A549 (cell line): ENCODE measurements at regions not wholly inside any gene's neighbourhood (a gene's known extent, or its start where the extent isn't known, plus 50 kb on each side); places are given as distances from the start of the nearest gene placed in this dataset.

Experiments
- ATAC-seq, 2 experiments: fragments of 200-7000 bp in 1 of 2; fragments of >200 bp in 1 of 2; cut with Nextera tagmentation in 1 of 2; cut with Tn5 transposase in 1 of 2; 3 replicates each; pipeline versions ENCODE4 v1.8.0 to v1.9.1; 2018 to 2020; ENCODE audit warnings: mild to moderate bottlenecking in 1 of 2, moderate library complexity in 1 of 2
- CTCF ChIA-PET: fragments of 300-600 bp; sonication (Branson Sonifier 250); formaldehyde crosslinking; extraction: SDS; loops from one replicate; lab custom pipeline; 2021; ENCODE audit warnings: antibody characterized with exemption, inconsistent platforms; lab: Yijun Ruan, JAX
- POLR2A ChIA-PET: fragments of 350-600 bp; formaldehyde crosslinking; extraction: SDS; loops from one replicate; lab custom pipeline; 2021; ENCODE audit warnings: antibody characterized with exemption, inconsistent platforms; lab: Yijun Ruan, JAX
- DNase-seq, 2 experiments: peaks; one replicate each; pipeline versions ENCODE4 v3.0.0 to v3.0.0-alpha.2; 2011 to 2016; ENCODE audit warnings: low read depth in 1 of 2, low spot score in 1 of 2
- FAIRE-seq: peaks from 2 replicates; lab custom pipeline; 2011; peaks lifted over from hg19 to GRCh38; lab: Jason Lieb, UNC
- H3K27ac ChIP-seq, 2 experiments: fragments of >200 bp; sonication (Bioruptor Twin); formaldehyde crosslinking; 3 replicates each; pipeline ENCODE4 v1.5.1; 2016 to 2017
- H3K4me1 ChIP-seq: fragments of >200 bp; sonication (Bioruptor Twin); formaldehyde crosslinking; 3 replicates; pipeline ENCODE4 v1.6.1; 2016
- H3K4me2 ChIP-seq: fragments of >200 bp; sonication (Bioruptor Twin); formaldehyde crosslinking; 3 replicates; pipeline ENCODE4 v1.6.1; 2016
- H3K4me3 ChIP-seq: fragments of >200 bp; sonication (Bioruptor Twin); formaldehyde crosslinking; 3 replicates; pipeline ENCODE4 v1.5.1; 2016
- H3K9me3 ChIP-seq: fragments of >200 bp; sonication (Bioruptor Twin); formaldehyde crosslinking; 3 replicates; pipeline ENCODE4 v1.6.1; 2016
- CHD4 ChIP-seq: fragments of 200-600 bp; sonication (generic); IDR thresholded peaks from 2 replicates; pipeline ENCODE4 v1.6.1; 2016; ENCODE audit warnings: antibody characterized with exemption, mild to moderate bottlenecking, borderline replicate concordance
- EP300 ChIP-seq, 2 experiments: fragments of >200 bp; sonication (Bioruptor Twin); formaldehyde crosslinking; IDR thresholded peaks; 2 replicates in 1 of 2; 3 replicates in 1 of 2; pipeline ENCODE4 v1.6.1; 2016 to 2017
- FOSL2 ChIP-seq, 2 experiments: fragments of 450-650 bp in 1 of 2; fragments of >200 bp in 1 of 2; sonication (Bioruptor Twin) in 1 of 2; formaldehyde crosslinking; IDR thresholded peaks; 2 replicates each; pipeline versions ENCODE4 v1.5.0 to v1.6.1; 2016 to 2020; ENCODE audit warnings: mild to moderate bottlenecking in 1 of 2, moderate library complexity in 1 of 2
- HOXA7 ChIP-seq: fragments of 250-450 bp; sonication (Bioruptor Pico); IDR thresholded peaks from 2 replicates; pipeline ENCODE4 v1.5.0; 2020; ENCODE audit warnings: mild to moderate bottlenecking, moderate library complexity
- KDM5A ChIP-seq: fragments of 200-600 bp; sonication (generic); IDR thresholded peaks from 2 replicates; pipeline ENCODE4 v1.6.1; 2016; ENCODE audit warnings: antibody characterized with exemption, mild to moderate bottlenecking
- MAZ ChIP-seq: fragments of 150-350 bp; IDR thresholded peaks from 2 replicates; pipeline ENCODE4 v1.6.1; 2014; ENCODE audit warnings: antibody characterized with exemption, low read depth, low read length, borderline replicate concordance
- NFE2L2 ChIP-seq: fragments of 150-350 bp; conservative IDR thresholded peaks from 2 replicates; pipeline ENCODE4 v1.6.1; 2014; ENCODE audit warnings: low read length
- NR3C1 ChIP-seq: fragments of >200 bp; sonication (Bioruptor Twin); formaldehyde crosslinking; IDR thresholded peaks from 3 replicates; pipeline ENCODE4 v1.6.1; 2017
- POLR2AphosphoS2 ChIP-seq: conservative IDR thresholded peaks from 2 replicates; pipeline ENCODE4 v1.6.1; 2012; ENCODE audit warnings: low read length, improper control_type of control experiment, inconsistent platforms
- RARB ChIP-seq: fragments of 250-450 bp; sonication (Bioruptor Pico); IDR thresholded peaks from 2 replicates; pipeline ENCODE4 v1.8.0; 2021; ENCODE audit warnings: mild to moderate bottlenecking, moderate library complexity
- TP53 ChIP-seq: fragments of 250-450 bp; sonication (Bioruptor Pico); IDR thresholded peaks from 2 replicates; pipeline ENCODE4 v1.5.0; 2021; ENCODE audit warnings: mild to moderate bottlenecking, moderate library complexity
- ZC3H11A ChIP-seq: fragments of 450-650 bp; IDR thresholded peaks from 2 replicates; pipeline ENCODE4 v1.6.1; 2014; ENCODE audit warnings: antibody characterized with exemption, mild to moderate bottlenecking
- WGBS: methylation state at CpG from one replicate; pipeline ENCODE4 v1.1.6; 2017; ENCODE audit errors: missing lambda C conversion rate; 5-methylcytosine and 5-hydroxymethylcytosine counted together
- TF ChIP-seq, protein P1 (sequence below): fragments of 150-350 bp; IDR thresholded peaks from 2 replicates; pipeline ENCODE4 v1.6.1; 2014; ENCODE audit warnings: low read depth, mild to moderate bottlenecking, low read length
- TF ChIP-seq, protein P2 (sequence below): fragments of 200-600 bp; sonication (generic); IDR thresholded peaks from 2 replicates; pipeline ENCODE4 v1.6.1; 2016; ENCODE audit warnings: antibody characterized with exemption, mild to moderate bottlenecking, moderate library complexity
- TF ChIP-seq, protein P3 (sequence below): fragments of 450-650 bp; IDR thresholded peaks from 2 replicates; pipeline ENCODE4 v1.6.1; 2014; ENCODE audit warnings: antibody characterized with exemption

DNA sequence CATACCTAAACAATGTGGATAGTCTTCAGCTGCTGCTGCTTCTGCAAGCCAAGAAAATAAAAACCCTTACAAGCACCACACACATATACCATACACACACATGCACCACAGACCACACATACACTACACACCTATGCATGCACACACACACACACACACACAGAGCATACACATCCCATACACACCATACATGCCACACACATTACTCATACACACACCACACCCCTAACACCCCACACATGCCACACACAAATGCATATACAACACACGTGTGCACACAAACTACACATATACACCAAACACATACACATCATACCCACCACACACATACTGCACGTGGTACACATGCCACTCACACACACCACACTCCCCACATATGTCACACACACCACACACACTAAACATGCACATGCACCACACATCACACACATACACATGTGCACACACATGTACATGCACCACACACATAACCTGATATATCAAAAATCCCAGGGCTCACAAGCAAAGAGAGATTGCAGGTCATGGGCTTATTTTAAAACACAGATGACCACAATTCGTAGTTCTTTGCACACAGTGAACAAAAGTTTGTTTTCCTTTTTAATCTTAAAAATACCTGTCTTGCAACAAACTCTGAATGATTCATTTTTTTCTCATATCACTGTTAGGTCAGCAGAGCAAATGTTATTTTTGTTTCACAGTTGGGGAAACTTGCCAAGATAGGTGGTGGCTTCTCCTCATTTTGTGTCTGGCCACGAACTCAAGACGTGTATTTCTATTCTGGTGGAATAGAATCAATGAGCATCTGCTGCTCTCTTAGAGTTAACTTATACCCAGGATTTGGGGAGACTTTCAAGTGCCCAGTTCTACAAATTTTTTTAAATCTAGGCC is 456.6 kb downstream of the FGF9 start:
- CTCF ChIA-PET, result no interaction called here
- 15% methylated on average over 5 of the region's 5 CpGs for WGBS
- TF ChIP-seq POLR2AphosphoS2 (no peak), CHD4 (no peak), ZC3H11A (no peak), KDM5A (no peak), TP53 (CRISPR knock-in tag) (no peak), RARB (CRISPR knock-in tag) (no peak), MAZ (no peak), NR3C1 (no peak), NFE2L2 (no peak)
- TF ChIP-seq, protein P1, sequence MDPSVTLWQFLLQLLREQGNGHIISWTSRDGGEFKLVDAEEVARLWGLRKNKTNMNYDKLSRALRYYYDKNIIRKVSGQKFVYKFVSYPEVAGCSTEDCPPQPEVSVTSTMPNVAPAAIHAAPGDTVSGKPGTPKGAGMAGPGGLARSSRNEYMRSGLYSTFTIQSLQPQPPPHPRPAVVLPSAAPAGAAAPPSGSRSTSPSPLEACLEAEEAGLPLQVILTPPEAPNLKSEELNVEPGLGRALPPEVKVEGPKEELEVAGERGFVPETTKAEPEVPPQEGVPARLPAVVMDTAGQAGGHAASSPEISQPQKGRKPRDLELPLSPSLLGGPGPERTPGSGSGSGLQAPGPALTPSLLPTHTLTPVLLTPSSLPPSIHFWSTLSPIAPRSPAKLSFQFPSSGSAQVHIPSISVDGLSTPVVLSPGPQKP, result no peak
- TF ChIP-seq, protein P2, sequence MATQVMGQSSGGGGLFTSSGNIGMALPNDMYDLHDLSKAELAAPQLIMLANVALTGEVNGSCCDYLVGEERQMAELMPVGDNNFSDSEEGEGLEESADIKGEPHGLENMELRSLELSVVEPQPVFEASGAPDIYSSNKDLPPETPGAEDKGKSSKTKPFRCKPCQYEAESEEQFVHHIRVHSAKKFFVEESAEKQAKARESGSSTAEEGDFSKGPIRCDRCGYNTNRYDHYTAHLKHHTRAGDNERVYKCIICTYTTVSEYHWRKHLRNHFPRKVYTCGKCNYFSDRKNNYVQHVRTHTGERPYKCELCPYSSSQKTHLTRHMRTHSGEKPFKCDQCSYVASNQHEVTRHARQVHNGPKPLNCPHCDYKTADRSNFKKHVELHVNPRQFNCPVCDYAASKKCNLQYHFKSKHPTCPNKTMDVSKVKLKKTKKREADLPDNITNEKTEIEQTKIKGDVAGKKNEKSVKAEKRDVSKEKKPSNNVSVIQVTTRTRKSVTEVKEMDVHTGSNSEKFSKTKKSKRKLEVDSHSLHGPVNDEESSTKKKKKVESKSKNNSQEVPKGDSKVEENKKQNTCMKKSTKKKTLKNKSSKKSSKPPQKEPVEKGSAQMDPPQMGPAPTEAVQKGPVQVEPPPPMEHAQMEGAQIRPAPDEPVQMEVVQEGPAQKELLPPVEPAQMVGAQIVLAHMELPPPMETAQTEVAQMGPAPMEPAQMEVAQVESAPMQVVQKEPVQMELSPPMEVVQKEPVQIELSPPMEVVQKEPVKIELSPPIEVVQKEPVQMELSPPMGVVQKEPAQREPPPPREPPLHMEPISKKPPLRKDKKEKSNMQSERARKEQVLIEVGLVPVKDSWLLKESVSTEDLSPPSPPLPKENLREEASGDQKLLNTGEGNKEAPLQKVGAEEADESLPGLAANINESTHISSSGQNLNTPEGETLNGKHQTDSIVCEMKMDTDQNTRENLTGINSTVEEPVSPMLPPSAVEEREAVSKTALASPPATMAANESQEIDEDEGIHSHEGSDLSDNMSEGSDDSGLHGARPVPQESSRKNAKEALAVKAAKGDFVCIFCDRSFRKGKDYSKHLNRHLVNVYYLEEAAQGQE, result no peak
- ATAC-seq (no peak), FAIRE-seq (no peak), DNase-seq (no peak)
- Histone ChIP-seq H3K4me2 (no peak overlapping the region), H3K27ac (no peak overlapping the region), H3K9me3 (no peaks in the 10 kb centered on the region), H3K4me3 (no peak overlapping the region), H3K4me1 (no peaks in the 10 kb centered on the region)
- POLR2A ChIA-PET, result no interaction called here

DNA sequence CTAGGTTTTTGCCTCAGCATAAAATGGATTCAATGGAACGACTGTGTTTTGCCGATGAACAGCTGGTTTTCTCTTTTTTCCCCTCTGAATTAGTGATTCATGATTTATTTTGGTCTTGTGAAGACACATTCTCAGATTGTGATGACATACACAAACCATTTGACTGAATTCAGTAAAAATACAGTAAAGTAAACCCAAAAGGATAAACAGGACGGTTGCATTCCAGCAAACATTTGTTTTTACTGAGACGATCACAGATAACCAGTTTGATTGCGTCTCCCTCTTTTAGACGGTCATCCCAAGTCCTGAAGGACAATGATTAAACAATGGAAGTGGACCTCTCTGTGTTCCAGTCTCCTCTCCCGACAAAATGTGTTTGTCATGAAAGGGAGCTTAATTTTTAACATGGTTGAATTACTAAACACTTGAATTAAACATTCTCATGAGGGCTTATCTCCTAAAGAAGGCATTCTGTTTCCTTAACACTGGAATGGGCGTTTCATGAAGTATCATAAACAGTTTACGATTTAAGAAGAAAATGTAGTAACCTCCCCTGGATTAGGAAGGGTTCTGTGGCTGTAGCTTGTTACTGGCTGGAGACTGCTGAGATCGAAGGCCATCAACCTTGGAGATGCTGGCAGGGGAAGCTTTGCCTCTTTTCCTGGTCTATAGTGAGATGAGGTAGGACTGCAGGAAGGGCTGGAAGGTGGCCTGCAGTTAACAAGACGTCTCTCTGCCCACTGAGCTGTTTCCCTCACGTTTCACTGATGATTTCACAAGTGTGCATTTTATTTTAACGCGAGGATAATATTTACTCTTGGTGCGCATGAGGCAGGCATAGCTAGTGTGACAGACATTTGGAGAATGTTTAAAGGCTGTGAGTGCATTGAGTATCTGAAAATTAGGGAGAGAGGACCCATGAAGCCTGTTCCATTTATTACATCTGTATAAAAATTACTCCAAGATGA is 457.9 kb downstream of the FGF9 start:
- ATAC-seq, result no peak
- TF ChIP-seq FOSL2 (IDR thresholded peaks at IDR 0.05) (no peak), FOSL2 (CRISPR knock-in tag; IDR thresholded peaks at IDR 0.05) (no peak), EP300 (IDR thresholded peaks at IDR 0.05) (no peak), HOXA7 (no peak)
- TF ChIP-seq, protein P3, sequence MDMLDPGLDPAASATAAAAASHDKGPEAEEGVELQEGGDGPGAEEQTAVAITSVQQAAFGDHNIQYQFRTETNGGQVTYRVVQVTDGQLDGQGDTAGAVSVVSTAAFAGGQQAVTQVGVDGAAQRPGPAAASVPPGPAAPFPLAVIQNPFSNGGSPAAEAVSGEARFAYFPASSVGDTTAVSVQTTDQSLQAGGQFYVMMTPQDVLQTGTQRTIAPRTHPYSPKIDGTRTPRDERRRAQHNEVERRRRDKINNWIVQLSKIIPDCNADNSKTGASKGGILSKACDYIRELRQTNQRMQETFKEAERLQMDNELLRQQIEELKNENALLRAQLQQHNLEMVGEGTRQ, result no peak
- Histone ChIP-seq H3K27ac (no peak overlapping the region), H3K4me1 (no peaks in the 10 kb centered on the region), H3K4me3 (no peak overlapping the region), H3K9me3 (no peaks in the 10 kb centered on the region), H3K4me2 (no peak overlapping the region)
- ChIA-PET CTCF (interaction anchor here (0.6 kb wide), 1 partner anchor 568 kb away, joined by 4 read pairs; no protein-coding TSS in a partner anchor), POLR2A (no interaction called here)
- no peak for DNase-seq
- WGBS, result 52% methylated on average over 15 of the region's 15 CpGs
- no peak for FAIRE-seq
